Adipocyte (in vitro differentiated cells): ENCODE measurements at regions not wholly inside any gene's neighbourhood (a gene's known extent, or its start where the extent isn't known, plus 50 kb on each side); places are given as distances from the start of the nearest gene placed in this dataset.
A peak's percentile ranks its signal among the peaks of the same experiment; 100 is the strongest.

Experiments
- DNase-seq: peaks from one replicate; pipeline ENCODE4 v3.0.0-alpha.2; 2015; ENCODE audit warnings: low read depth
- H3K27me3 ChIP-seq: replicated peaks from 2 replicates; pipeline ENCODE4 v1.7.0; 2013; ENCODE audit warnings: mild to moderate bottlenecking, low read length, moderate library complexity; ENCODE audit not compliant: control insufficient read depth, insufficient read depth
- H3K36me3 ChIP-seq: 2 replicates; pipeline ENCODE4 v1.7.0; 2013; ENCODE audit warnings: low read length, mild to moderate bottlenecking, moderate library complexity; ENCODE audit not compliant: control insufficient read depth, insufficient read depth, severe bottlenecking
- H3K4me1 ChIP-seq: 2 replicates; pipeline ENCODE4 v1.7.0; 2013; ENCODE audit warnings: mild to moderate bottlenecking, low read length, moderate library complexity; ENCODE audit not compliant: control insufficient read depth, insufficient read depth
- H3K4me3 ChIP-seq: 2 replicates; pipeline ENCODE4 v1.7.0; 2013; ENCODE audit warnings: mild to moderate bottlenecking, low read length, moderate library complexity
- H3K9ac ChIP-seq: 2 replicates; pipeline ENCODE4 v1.7.0; 2013; ENCODE audit warnings: mild to moderate bottlenecking, low read length, moderate library complexity
- H3K9me3 ChIP-seq: 2 replicates; pipeline ENCODE4 v1.7.0; 2013; ENCODE audit warnings: mild to moderate bottlenecking, low read length, moderate library complexity; ENCODE audit not compliant: control insufficient read depth

DNA sequence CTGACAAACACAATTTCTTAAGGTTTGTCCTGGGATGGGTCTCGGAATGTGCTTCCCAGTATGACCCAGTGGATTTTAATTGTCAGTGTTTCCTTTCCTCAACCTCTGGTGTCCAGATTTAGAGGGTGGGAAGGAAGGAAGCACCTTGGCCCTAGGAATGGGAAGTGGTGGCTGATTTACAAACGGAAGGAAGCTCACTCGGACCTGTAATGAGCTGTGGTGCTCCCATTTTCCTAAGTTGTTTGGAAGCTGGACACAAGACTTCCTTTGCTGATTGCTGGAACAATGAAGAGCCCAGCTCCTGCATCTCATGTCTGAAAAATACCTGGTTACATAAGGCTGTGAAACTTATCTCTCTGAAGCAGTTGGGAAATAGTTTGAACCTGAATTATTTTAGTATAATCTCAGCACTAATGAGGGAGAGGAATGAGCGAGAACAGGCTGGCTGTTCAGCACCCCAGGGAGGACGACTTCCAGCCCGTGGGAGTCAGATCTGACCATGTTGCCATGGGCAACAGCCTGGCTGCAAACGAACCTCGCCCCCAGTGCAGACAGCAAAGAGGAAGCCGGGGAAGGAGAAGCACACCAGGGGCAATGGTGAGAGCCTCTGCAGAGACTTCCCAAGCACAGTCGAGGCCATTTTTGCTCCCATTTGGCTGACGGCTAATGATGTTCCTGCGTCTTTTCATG lies 74.4 kb upstream of the ASB18 start:
- peak; percentile 5 for DNase-seq
- H3K4me3 ChIP-seq: no peak overlapping the region
- H3K9ac ChIP-seq: no peak overlapping the region

GRCh38 chr2:236340251-236340650 lies 76.0 kb upstream of the ASB18 start:
- peaks cover 12% of the 10 kb centered on the region for H3K27me3 ChIP-seq
- H3K4me3 ChIP-seq: no peak overlapping the region
- peaks cover 4% of the 10 kb centered on the region for H3K4me1 ChIP-seq
- H3K36me3 ChIP-seq: no peaks in the 10 kb centered on the region
- no peak for DNase-seq
- no peak overlapping the region for H3K9ac ChIP-seq
- H3K9me3 ChIP-seq: no peaks in the 10 kb centered on the region

More for the DNA sequence above, 74.4 kb upstream of the ASB18 start:
- H3K27me3 ChIP-seq: peaks cover 12% of the 10 kb centered on the region
- H3K36me3 ChIP-seq: no peaks in the 10 kb centered on the region
- H3K9me3 ChIP-seq: no peaks in the 10 kb centered on the region
- peaks cover 14% of the 10 kb centered on the region for H3K4me1 ChIP-seq

GRCh38 chr2:236341067-236341466 lies 76.9 kb upstream of the ASB18 start:
- peaks cover 4% of the 10 kb centered on the region for H3K4me1 ChIP-seq
- no peaks in the 10 kb centered on the region for H3K36me3 ChIP-seq
- no peak for DNase-seq

GRCh38 chr2:236341721-236342120 lies 77.5 kb upstream of the ASB18 start:
- Histone ChIP-seq H3K4me3 (no peak overlapping the region), H3K27me3 (peaks cover 12% of the 10 kb centered on the region), H3K9me3 (no peaks in the 10 kb centered on the region), H3K9ac (no peak overlapping the region), H3K36me3 (no peaks in the 10 kb centered on the region), H3K4me1 (peaks cover 4% of the 10 kb centered on the region)
- DNase-seq: no peak

More at GRCh38 chr2:236341067-236341466, 76.9 kb upstream of the ASB18 start:
- Histone ChIP-seq H3K9ac (no peak overlapping the region), H3K9me3 (no peaks in the 10 kb centered on the region), H3K4me3 (no peak overlapping the region), H3K27me3 (peaks cover 12% of the 10 kb centered on the region)

GRCh38 chr2:236342507-236342906 lies 78.3 kb upstream of the ASB18 start:
- Histone ChIP-seq H3K27me3 (peaks cover 12% of the 10 kb centered on the region), H3K36me3 (no peaks in the 10 kb centered on the region), H3K4me1 (peaks cover 4% of the 10 kb centered on the region), H3K4me3 (no peak overlapping the region), H3K9me3 (no peaks in the 10 kb centered on the region), H3K9ac (no peak overlapping the region)
- no peak for DNase-seq

GRCh38 chr2:236342951-236343350 lies 78.7 kb upstream of the ASB18 start:
- H3K36me3 ChIP-seq: no peaks in the 10 kb centered on the region
- no peaks in the 10 kb centered on the region for H3K9me3 ChIP-seq
- no peak overlapping the region for H3K4me3 ChIP-seq
- peaks cover 4% of the 10 kb centered on the region for H3K4me1 ChIP-seq
- DNase-seq: no peak
- H3K27me3 ChIP-seq: peaks cover 14% of the 10 kb centered on the region
- no peak overlapping the region for H3K9ac ChIP-seq

DNA sequence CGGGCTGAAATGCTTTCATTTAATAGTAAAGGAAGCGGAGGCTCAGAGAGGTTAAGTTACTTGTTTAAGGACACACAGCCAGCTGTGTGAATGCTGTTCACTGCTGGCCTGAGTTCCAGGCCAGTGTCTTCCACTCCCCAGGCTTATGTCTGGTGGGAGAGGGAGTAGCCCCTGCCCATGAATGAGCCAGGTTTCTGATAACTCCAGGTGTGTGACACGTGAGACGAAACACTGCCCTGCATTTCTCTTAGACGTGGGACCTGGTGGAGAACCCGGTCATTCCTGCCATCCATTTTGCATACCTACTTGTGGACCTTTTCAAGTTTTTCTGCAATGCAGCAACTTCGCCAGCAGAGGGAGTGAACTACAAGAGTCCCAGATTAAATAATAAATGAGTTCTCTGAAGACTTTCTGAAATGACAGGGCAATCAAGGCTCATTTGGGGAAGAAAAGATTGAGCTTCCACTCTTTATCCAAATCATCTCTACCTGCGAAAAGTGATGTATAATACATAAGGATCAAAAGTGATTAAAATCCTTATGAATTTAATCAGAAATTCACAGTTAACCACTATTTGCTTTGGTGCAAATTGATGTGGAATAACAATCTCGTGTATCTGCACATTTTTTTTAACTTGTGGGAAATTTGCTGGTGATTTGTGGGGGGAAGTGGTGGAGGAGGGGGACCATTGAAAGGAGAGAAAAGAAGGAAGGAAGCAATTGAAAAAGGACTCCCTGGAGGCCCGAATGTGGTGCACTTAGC lies 79.4 kb upstream of the ASB18 start:
- Histone ChIP-seq H3K4me1 (peaks cover 4% of the 10 kb centered on the region), H3K9me3 (no peaks in the 10 kb centered on the region), H3K27me3 (peaks cover 18% of the 10 kb centered on the region), H3K36me3 (no peaks in the 10 kb centered on the region), H3K9ac (no peak overlapping the region), H3K4me3 (no peak overlapping the region)
- DNase-seq: peak; percentile 89

- H3K4me1 ChIP-seq: no peaks in the 10 kb centered on the region
- DNase-seq: no peak
- no peaks in the 10 kb centered on the region for H3K9me3 ChIP-seq
- no peak overlapping the region for H3K9ac ChIP-seq
- H3K27me3 ChIP-seq: peaks cover 27% of the 10 kb centered on the region
- no peak overlapping the region for H3K4me3 ChIP-seq
- H3K36me3 ChIP-seq: no peaks in the 10 kb centered on the region
Measured at GRCh38 chr2:236344446-236344845, 80.2 kb upstream of the ASB18 start.

DNA sequence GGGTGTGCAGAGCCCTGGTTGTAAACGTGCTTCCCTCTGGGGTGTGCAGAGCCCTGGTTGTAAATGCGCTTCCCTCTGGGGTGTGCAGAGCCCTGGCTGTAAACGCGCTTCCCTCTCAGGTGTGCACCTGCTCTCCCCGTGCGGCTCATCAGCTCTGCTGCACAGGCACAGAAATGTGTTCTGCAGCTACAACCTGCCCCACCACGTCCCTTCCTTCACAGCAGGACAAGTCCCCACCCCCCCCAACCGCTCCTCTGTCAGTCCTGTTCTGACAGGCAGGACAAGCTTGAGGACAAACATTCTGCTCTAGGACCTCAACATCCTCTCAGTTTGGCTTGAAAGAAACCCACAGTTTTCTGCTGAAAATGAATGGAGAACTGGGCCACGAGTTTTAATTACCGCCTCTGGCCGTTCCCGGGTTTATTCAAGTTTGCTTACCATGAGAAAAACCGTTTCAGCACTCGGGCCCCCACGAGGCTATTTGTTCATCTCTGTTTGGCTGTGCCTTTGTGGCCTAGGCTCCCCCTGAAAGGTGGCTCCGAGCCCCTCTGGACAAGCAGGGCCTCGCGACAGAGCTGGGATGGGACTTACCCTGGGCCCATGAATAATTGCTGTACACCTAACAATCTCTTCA lies 81.0 kb upstream of the ASB18 start:
- Histone ChIP-seq H3K4me1 (no peaks in the 10 kb centered on the region), H3K9ac (no peak overlapping the region), H3K36me3 (no peaks in the 10 kb centered on the region), H3K27me3 (peaks cover 33% of the 10 kb centered on the region), H3K9me3 (no peaks in the 10 kb centered on the region), H3K4me3 (no peak overlapping the region)
- DNase-seq: no peak

DNA sequence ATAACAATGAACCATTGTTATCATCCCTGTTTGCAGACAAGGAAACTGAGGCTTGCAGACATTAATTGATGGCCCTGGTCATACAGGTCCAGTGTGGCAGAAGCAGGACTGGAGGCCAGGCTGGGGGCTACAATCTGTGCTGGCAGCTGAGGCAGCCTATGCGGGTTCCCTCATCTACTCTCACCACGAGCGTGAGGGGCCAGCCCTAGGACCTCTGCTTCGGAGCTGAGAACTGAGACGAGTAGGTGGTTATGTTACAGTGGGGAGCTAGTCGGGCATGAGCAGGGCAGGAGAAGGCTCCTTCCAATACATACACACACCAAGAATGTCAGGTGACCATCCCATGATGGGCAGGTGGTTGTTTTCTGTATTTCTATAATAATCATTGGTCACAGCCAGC lies 82.2 kb upstream of the ASB18 start:
- no peak for DNase-seq
- Histone ChIP-seq H3K36me3 (no peaks in the 10 kb centered on the region), H3K9me3 (no peaks in the 10 kb centered on the region), H3K4me3 (no peak overlapping the region), H3K27me3 (peaks cover 44% of the 10 kb centered on the region), H3K4me1 (no peaks in the 10 kb centered on the region), H3K9ac (no peak overlapping the region)

DNA sequence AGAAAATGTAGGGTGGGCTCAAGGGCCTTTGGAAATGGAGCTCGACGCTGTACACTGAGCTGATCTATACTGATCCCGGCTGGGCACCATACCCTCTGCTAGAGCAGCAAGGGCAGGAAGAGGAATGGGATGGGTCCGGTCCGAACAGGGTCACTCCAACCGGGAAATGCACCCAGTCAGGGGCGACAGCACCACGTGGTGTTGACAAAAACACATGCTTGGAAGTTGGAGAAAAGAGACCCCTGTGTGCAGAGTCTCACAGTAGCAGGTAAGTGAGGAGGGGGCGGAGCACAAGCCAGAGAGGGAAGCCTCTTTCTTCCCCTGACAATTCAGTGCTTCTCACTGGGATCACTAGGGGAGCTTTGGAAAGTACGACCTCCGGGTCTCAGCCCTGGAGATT lies 84.1 kb upstream of the ASB18 start:
- H3K4me3 ChIP-seq: no peak overlapping the region
- H3K27me3 ChIP-seq: peaks cover 42% of the 10 kb centered on the region
- DNase-seq: no peak

More for the DNA sequence above, 84.1 kb upstream of the ASB18 start:
- Histone ChIP-seq H3K9ac (no peak overlapping the region), H3K4me1 (no peaks in the 10 kb centered on the region), H3K36me3 (no peaks in the 10 kb centered on the region), H3K9me3 (no peaks in the 10 kb centered on the region)
